ENCODE measurements at regions not wholly inside any gene's neighbourhood (a gene's known extent, or its start where the extent isn't known, plus 50 kb on each side); places are given as distances from the start of the nearest gene placed in this dataset.
"Not testable (repeated sequence)": the region's sequence is repeated elsewhere in the genome, so short reads cannot be mapped to it uniquely, and the experiment has no call there.

DNA sequence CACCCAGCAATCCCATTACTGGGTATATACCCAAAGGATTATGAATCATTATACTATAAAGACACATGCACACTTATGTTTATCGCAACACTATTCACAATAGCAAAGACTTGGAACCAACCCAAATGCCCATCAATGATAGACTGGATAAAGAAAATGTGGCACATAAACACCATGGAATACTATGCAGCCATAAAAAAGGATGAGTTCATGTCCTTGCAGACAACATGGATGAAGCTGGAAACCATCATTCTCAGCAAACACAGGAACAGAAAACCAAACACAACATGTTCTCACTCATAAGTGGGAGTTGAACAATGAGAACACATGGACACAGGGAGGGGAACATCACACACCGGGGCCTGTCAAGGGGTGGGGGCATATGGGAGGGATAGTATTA, 169.1 kb upstream of the RBBP8 start:
- DNase-seq = not testable (repeated sequence)

DNA sequence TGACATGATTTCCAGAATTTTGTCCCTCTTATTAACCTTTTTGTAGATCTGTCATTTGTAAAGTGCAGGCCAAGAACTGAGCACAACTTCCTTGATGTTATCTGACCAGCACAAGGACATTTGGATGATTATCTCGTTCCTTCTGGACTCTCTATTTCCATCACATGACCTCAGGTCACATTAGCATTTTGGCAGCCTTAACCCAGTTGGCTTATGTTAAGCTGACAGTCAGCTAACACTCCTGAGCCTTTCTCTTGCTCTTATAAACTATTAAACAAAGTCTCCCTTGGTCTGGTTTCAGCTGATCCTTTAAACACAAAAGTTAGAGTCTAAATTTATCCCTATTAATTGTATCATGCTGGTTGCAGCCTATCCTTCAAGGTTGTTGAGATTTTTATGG, 167.2 kb upstream of the RBBP8 start:
- no peak for DNase-seq

DNA sequence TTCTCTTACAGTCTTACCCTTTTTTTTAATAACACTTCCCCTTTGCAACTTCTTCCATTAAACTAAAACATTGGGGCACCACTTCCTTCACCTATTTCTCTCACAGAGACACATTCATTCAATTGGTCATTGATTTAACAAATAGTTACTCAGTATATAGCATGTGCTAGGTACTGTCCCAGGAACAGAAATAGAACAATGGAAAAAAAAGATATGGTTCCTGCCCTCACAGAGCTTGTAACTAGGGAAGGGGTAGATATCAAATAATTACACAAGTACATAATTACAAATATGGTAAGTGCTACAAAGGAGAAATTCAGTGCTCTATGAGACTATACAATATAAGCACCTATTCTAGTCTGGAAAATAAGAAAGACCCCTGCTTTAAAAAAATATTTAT, 165.5 kb upstream of the RBBP8 start:
- no peak for DNase-seq

GRCh38 chr18:22773944-22774343, 159.2 kb upstream of the RBBP8 start:
- no peak for DNase-seq

DNA sequence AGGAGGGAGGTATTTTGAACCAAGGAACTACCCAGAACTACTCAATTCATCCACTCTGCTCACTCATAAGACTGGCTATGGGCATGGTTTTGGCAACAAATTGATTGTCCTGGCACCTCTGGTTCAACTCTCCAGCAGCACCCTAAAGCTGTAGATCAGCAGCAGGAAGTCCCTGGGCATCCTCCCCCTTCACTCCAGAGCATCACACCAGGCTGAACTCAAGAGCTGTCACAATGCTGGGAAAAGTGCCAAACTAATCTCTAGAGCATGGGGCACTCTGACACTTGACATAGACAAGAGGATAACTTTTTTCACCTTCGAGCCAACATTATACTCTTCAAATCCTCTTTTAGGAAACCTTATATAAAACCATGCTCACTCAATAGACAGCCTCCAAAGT, 154.1 kb upstream of the RBBP8 start:
- DNase-seq = no peak

- no peak for DNase-seq
Observed at GRCh38 chr18:22783245-22783644, 149.9 kb upstream of the RBBP8 start.

- DNase-seq = no peak
Observed at GRCh38 chr18:22783662-22784076, 149.5 kb upstream of the RBBP8 start.

GRCh38 chr18:22789052-22789451, 144.1 kb upstream of the RBBP8 start:
- no peak for DNase-seq

GRCh38 chr18:22789600-22789999, 143.5 kb upstream of the RBBP8 start:
- DNase-seq = no peak

DNA sequence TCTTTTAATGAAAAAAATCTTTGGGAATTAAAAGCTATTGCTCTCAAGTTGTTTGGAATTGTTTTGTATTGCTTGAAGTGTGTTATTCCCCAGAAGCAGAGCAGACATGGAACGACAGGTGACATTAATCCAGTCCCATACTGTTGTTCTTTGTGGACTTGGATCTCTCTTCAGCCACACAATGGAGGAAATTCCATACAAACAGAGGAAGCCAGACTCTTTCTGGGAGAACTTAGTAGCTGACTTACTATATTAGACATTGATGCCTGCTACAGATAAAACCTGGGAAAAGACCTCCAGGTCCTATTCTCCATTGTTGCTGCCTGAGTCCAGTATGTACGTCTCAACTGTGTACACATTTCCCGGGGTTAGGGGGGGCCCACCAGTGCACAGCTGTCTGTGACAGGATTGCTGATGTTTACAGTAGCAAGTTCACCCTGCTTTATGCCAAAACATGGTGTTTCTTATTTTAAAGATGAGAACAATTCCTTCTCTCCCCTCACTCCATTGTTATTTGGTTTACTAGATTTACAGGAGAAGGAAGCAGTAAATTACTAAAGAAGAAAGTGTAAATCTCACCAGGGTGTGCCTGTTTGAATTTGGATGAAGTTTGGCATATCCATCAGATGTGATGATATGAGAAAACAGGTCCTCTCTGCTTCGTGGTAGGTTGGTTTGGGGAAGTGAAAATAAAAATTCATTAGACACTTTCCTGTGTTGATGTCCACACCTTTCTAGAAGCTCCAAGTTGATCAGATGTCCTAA, 142.4 kb upstream of the RBBP8 start:
- no peak for DNase-seq

GRCh38 chr18:22791310-22791610, 141.9 kb upstream of the RBBP8 start:
- DNase-seq = no peak

GRCh38 chr18:22796113-22796512, 137.0 kb upstream of the RBBP8 start:
- DNase-seq = no peak

- no peak for DNase-seq
Observed at GRCh38 chr18:22800551-22800951, 132.6 kb upstream of the RBBP8 start.

GRCh38 chr18:22813648-22814328, 119.3 kb upstream of the RBBP8 start:
- no peak for DNase-seq

DNA sequence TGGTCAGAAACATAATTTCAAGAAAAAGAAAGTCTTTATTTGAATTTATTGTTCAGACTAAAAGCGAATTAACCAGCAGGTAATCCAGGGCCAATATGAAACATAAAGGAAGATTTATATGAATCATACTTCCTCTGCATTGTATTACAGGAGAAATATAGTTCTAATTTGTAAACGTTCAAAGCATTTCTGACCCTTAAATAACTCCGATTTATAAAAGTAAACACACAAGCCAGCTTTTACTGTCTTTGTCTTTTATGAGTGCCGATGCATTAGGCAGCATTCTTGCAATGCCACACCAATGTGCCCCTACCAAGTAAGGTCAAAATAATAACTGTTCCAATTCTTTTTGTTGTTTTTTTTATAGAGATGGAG, 118.8 kb upstream of the RBBP8 start:
- DNase-seq = no peak

GRCh38 chr18:22816266-22817176, 116.6 kb upstream of the RBBP8 start:
- peak; percentile 22 for DNase-seq

DNA sequence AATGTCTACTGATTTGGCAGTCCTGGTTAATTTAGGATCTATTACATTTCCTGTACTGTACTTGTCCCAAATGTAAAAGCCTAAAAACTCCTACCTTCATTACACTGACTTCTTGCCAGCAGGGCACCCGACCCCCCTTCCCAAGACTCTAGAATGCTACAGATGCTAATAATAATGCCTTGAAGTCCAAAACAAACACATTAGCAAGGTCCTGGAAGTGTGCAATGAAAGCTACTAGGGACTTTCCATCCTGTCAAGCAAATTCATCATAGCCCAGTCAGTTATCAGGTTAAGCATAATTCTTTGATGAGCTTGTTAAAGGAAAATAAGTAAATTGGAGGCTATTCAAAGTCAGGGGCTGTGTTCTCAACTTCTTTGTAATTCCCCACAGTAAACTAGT, 115.3 kb upstream of the RBBP8 start:
- DNase-seq = no peak

DNA sequence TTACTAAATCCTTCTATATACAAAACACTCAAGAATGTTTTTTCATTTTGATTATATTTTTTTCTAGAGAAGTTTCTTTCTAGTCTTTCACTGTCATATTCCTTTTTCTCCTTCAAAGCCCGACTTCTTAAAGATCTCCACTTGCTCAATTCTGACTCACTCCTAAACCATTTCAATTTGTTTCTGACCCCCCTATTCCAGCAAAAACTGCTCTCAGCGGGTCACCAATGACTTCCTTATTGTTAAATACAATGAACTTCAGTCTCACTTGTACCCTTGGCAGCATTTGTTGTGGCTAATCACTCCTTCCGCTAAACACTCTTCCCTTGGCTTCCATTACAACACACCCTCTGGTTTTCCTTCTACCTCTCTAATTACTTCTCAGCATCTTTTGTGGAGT, 111.1 kb upstream of the RBBP8 start:
- DNase-seq = no peak

DNA sequence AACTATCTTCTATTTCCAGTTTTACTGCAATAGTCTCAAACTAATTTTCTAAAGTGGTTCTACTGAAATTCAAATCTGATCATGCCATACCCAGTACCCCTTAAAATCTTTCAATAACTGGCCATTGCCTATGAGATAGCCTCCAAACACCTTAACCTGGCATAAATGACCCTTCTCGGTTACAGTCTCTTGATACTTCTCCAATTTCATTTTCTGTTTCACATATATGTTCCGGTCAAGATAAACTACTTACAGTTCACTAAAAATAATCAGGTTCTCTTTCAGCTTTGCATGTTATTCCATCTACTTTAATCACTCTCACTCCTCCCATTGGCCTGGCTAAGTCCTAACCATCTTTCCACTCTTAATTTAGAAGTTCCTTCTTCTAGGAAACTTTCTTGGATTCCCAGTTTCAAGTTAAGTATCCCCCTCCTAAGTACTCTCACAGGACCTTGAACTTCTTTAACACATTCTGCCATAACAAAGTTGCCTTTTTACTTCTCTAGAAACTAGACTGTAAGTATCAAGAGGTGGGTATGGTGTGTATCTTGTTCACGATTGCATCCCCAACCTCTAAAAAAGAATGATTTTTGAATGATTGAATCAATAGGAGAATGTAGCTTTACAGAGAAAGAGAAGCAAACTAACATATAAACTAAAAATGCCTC, 110.2 kb upstream of the RBBP8 start:
- no peak for DNase-seq

GRCh38 chr18:22826726-22827125, 106.4 kb upstream of the RBBP8 start:
- no peak for DNase-seq

GRCh38 chr18:22827216-22827615, 105.9 kb upstream of the RBBP8 start:
- DNase-seq = no peak

DNA sequence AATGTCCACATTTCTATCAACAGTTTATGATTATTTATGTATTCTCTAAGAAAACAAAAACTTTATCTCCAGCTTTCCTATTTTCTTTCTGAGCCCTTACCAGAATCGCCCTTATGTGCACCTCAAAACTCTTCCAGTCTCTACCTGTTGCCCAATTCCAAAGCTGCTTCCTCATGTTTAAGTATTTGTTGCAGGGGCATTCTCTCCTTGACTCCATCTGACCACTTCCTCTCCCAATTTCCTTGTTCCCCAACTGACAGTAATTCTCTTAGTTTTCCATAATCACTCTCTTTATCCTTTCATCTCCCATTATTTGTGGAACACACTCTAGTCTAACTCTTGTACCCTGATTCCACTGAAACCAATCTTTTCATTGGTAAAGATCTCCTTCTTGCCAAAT, 105.4 kb upstream of the RBBP8 start:
- no peak for DNase-seq

GRCh38 chr18:22828171-22828570, 105.0 kb upstream of the RBBP8 start:
- no peak for DNase-seq

All from DMS 273 treated with DMSO at 0.1 percent for 48 hours (cell line).